ENCODE measurements at regions not wholly inside any gene's neighbourhood (a gene's known extent, or its start where the extent isn't known, plus 50 kb on each side); places are given as distances from the start of the nearest gene placed in this dataset.

GRCh38 chr10:6916601-6917000 lies 336.5 kb upstream of the PRKCQ start:
- TF ChIP-seq CTCF (IDR thresholded peaks at IDR 0.05; ENCODE audit: low read depth, low read length) = no peak
- no peak for TF ChIP-seq MYC (IDR thresholded peaks at IDR 0.05; ENCODE audit: low read depth, low read length)
- DNase-seq (ENCODE audit: low read depth) = peak; percentile 83
- no peak overlapping the region for H3K4me3 ChIP-seq (ENCODE audit: low read depth, low read length)

GRCh38 chr10:6915307-6915706 lies 335.2 kb upstream of the PRKCQ start:
- no peak for DNase-seq (ENCODE audit: low read depth)
- no peak overlapping the region for H3K4me3 ChIP-seq (ENCODE audit: low read depth, low read length)
- TF ChIP-seq MYC (IDR thresholded peaks at IDR 0.05; ENCODE audit: low read depth, low read length) = no peak
- TF ChIP-seq MAX (IDR thresholded peaks at IDR 0.05; ENCODE audit: low read depth, low read length) = no peak
- no peak for TF ChIP-seq CTCF (IDR thresholded peaks at IDR 0.05; ENCODE audit: low read depth, low read length)
- no peak for TF ChIP-seq POLR2A (IDR thresholded peaks at IDR 0.05; ENCODE audit: extremely low read depth, insufficient read length)

GRCh38 chr10:6912929-6913328 lies 332.9 kb upstream of the PRKCQ start:
- TF ChIP-seq CTCF (IDR thresholded peaks at IDR 0.05; ENCODE audit: low read depth, low read length) (no peak), MYC (IDR thresholded peaks at IDR 0.05; ENCODE audit: low read depth, low read length) (no peak), POLR2A (IDR thresholded peaks at IDR 0.05; ENCODE audit: extremely low read depth, insufficient read length) (no peak), MAX (IDR thresholded peaks at IDR 0.05; ENCODE audit: low read depth, low read length) (no peak)
- no peak overlapping the region for H3K4me3 ChIP-seq (ENCODE audit: low read depth, low read length)
- no peak for DNase-seq (ENCODE audit: low read depth)

GRCh38 chr10:6912424-6912823 lies 332.3 kb upstream of the PRKCQ start:
- peak; percentile 44 for DNase-seq (ENCODE audit: low read depth)
- H3K4me3 ChIP-seq (ENCODE audit: low read depth, low read length) = no peak overlapping the region
- no peak for TF ChIP-seq CTCF (IDR thresholded peaks at IDR 0.05; ENCODE audit: low read depth, low read length)
- TF ChIP-seq POLR2A (IDR thresholded peaks at IDR 0.05; ENCODE audit: extremely low read depth, insufficient read length) = no peak
- no peak for TF ChIP-seq MYC (IDR thresholded peaks at IDR 0.05; ENCODE audit: low read depth, low read length)
- TF ChIP-seq MAX (IDR thresholded peaks at IDR 0.05; ENCODE audit: low read depth, low read length) = no peak

- no peak overlapping the region for H3K4me3 ChIP-seq (ENCODE audit: low read depth, low read length)
- no peak for TF ChIP-seq POLR2A (IDR thresholded peaks at IDR 0.05; ENCODE audit: extremely low read depth, insufficient read length)
- no peak for TF ChIP-seq CTCF (IDR thresholded peaks at IDR 0.05; ENCODE audit: low read depth, low read length)
- no peak for TF ChIP-seq MAX (IDR thresholded peaks at IDR 0.05; ENCODE audit: low read depth, low read length)
- TF ChIP-seq MYC (IDR thresholded peaks at IDR 0.05; ENCODE audit: low read depth, low read length) = no peak
- no peak for DNase-seq (ENCODE audit: low read depth)
Observed at GRCh38 chr10:6912021-6912420, 331.9 kb upstream of the PRKCQ start.

- no peak overlapping the region for H3K4me3 ChIP-seq (ENCODE audit: low read depth, low read length)
- no peak for TF ChIP-seq MYC (IDR thresholded peaks at IDR 0.05; ENCODE audit: low read depth, low read length)
- no peak for TF ChIP-seq CTCF (IDR thresholded peaks at IDR 0.05; ENCODE audit: low read depth, low read length)
- no peak for TF ChIP-seq MAX (IDR thresholded peaks at IDR 0.05; ENCODE audit: low read depth, low read length)
- no peak for TF ChIP-seq POLR2A (IDR thresholded peaks at IDR 0.05; ENCODE audit: extremely low read depth, insufficient read length)
- DNase-seq (ENCODE audit: low read depth) = no peak
Observed at GRCh38 chr10:6909905-6910560, 330.0 kb upstream of the PRKCQ start.

All from NB4 (cell line).